Suprapubic skin (tissue), 4 donors: ENCODE measurements at regions not wholly inside any gene's neighbourhood (a gene's known extent, or its start where the extent isn't known, plus 50 kb on each side); places are given as distances from the start of the nearest gene placed in this dataset.

Source experiments
- DNase-seq, 2 donors: peaks; one replicate each; pipeline ENCODE4 v3.0.0-alpha.2; 2019; ENCODE audit warnings: low spot score in 2 of 2
- H3K27ac ChIP-seq: fragments of 200-600 bp; sonication (generic); one replicate; pipeline ENCODE4 v1.5.1; 2019
- H3K27me3 ChIP-seq: fragments of 200-600 bp; sonication (generic); one replicate; pipeline ENCODE4 v1.5.1; 2019
- H3K36me3 ChIP-seq: fragments of 200-600 bp; sonication (generic); one replicate; pipeline ENCODE4 v1.5.1; 2019
- H3K4me1 ChIP-seq: fragments of 200-600 bp; sonication (generic); one replicate; pipeline ENCODE4 v1.5.1; 2019
- H3K4me3 ChIP-seq: fragments of 200-600 bp; sonication (generic); one replicate; pipeline ENCODE4 v1.5.1; 2019; ENCODE audit warnings: mild to moderate bottlenecking
- H3K9me3 ChIP-seq: fragments of 200-600 bp; sonication (generic); one replicate; pipeline ENCODE4 v1.5.1; 2019
- CTCF ChIP-seq, 2 donors: fragments of 200-600 bp in 1 of 2; fragments of 450-650 bp in 1 of 2; sonication (generic) in 1 of 2; IDR thresholded peaks; one replicate each; pipeline ENCODE4 v1.5.1; 2016 to 2019; ENCODE audit warnings: antibody characterized with exemption in 2 of 2, mild to moderate bottlenecking in 1 of 2, moderate library complexity in 1 of 2
- EP300 ChIP-seq: sonication (generic); formaldehyde crosslinking; IDR thresholded peaks from one replicate; pipeline ENCODE4 v1.6.1; 2017; ENCODE audit warnings: antibody characterized with exemption
- POLR2A ChIP-seq, 2 donors: fragments of 450-650 bp; IDR thresholded peaks; one replicate each; pipeline ENCODE4 v1.6.1; 2017; ENCODE audit warnings: antibody characterized with exemption in 2 of 2, mild to moderate bottlenecking in 2 of 2, moderate library complexity in 2 of 2
- POLR2AphosphoS5 ChIP-seq, 3 donors: sonication (generic); formaldehyde crosslinking; IDR thresholded peaks; one replicate each; pipeline ENCODE4 v1.6.1; 2017; ENCODE audit warnings: antibody characterized with exemption in 3 of 3
- WGBS: methylation state at CpG from one replicate; pipeline ENCODE4 v1.1.5; 2018; 5-methylcytosine and 5-hydroxymethylcytosine counted together

- no peak overlapping the region for H3K4me3 ChIP-seq
- no peak overlapping the region for H3K27ac ChIP-seq
- no peaks in the 10 kb centered on the region for H3K36me3 ChIP-seq
- H3K27me3 ChIP-seq, result no peaks in the 10 kb centered on the region
- peaks cover 4% of the 10 kb centered on the region for H3K9me3 ChIP-seq
- TF ChIP-seq POLR2A (IDR thresholded peaks at IDR 0.05), result no peak
- TF ChIP-seq EP300, result no peak
- no peak for TF ChIP-seq CTCF (IDR thresholded peaks at IDR 0.05)
- no peak for TF ChIP-seq POLR2AphosphoS5 (IDR thresholded peaks at IDR 0.05)
- DNase-seq, result no peak
- WGBS, result no CpG with 5 or more reads among the region's 2 CpGs
- H3K4me1 ChIP-seq, result no peaks in the 10 kb centered on the region
Observed at GRCh38 chr9:105950448-105950847, 256.1 kb downstream of the TMEM38B start.

DNA sequence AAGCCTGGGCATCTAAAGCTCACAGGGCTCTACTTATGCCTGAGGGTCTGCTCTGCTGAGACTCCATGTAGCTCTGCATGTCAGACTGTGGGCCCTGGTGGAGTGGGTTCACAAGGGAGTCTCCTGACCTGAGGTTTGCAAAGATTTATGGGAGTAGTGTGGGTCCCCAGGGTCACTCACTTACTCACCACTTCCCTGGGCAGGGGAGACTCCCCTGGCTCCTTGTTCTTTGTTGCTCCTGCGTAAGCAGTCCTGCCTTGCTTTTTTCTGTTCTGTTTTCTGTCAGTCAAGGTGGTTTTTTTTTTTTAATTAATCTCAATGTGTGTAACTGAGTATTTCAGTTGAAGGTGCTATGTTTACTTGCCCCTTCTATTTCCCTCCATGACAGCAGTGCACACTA, 256.6 kb downstream of the TMEM38B start:
- no peak for DNase-seq
- no peaks in the 10 kb centered on the region for H3K4me1 ChIP-seq
- H3K36me3 ChIP-seq, result no peaks in the 10 kb centered on the region
- no peaks in the 10 kb centered on the region for H3K27me3 ChIP-seq
- TF ChIP-seq POLR2A (IDR thresholded peaks at IDR 0.05), result no peak
- 87% methylated on average over 1 of the region's 1 CpG for WGBS
- H3K4me3 ChIP-seq, result no peak overlapping the region
- H3K9me3 ChIP-seq, result peaks cover 4% of the 10 kb centered on the region
- no peak overlapping the region for H3K27ac ChIP-seq

GRCh38 chr9:105954517-105954916, 260.2 kb downstream of the TMEM38B start:
- TF ChIP-seq POLR2A (IDR thresholded peaks at IDR 0.05) (no peak), CTCF (IDR thresholded peaks at IDR 0.05) (no peak), POLR2AphosphoS5 (IDR thresholded peaks at IDR 0.05) (no peak), EP300 (no peak)

DNA sequence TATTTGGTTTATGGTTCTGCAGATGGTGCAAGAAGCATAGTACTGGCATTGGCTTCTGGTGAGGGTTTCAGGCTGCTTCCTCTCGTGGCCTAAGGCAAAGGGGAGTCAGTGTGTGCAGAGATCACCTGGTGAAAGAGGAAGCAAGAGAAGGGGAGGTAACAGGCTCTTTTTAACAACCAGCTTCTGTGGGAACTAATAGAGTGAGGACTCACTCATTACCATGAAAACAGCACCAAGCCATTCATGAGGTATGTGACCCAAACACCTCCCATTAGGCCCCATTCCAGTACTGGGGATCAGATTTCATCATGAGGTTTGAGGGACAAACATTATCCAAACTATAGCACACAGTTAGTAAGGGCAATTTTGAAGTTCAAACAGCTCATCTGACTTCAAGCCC, 263.5 kb downstream of the TMEM38B start:
- Histone ChIP-seq H3K4me1 (no peaks in the 10 kb centered on the region), H3K36me3 (no peaks in the 10 kb centered on the region), H3K27ac (no peak overlapping the region), H3K4me3 (no peak overlapping the region), H3K9me3 (no peaks in the 10 kb centered on the region), H3K27me3 (no peaks in the 10 kb centered on the region)
- TF ChIP-seq EP300 (no peak), POLR2AphosphoS5 (IDR thresholded peaks at IDR 0.05) (no peak), CTCF (IDR thresholded peaks at IDR 0.05) (no peak), POLR2A (IDR thresholded peaks at IDR 0.05) (no peak)
- 57% methylated on average over 1 of the region's 1 CpG for WGBS
- no peak for DNase-seq

More at GRCh38 chr9:105954517-105954916, 260.2 kb downstream of the TMEM38B start:
- H3K27me3 ChIP-seq, result no peaks in the 10 kb centered on the region
- H3K4me3 ChIP-seq, result no peak overlapping the region
- no peak overlapping the region for H3K27ac ChIP-seq
- no peaks in the 10 kb centered on the region for H3K4me1 ChIP-seq
- WGBS, result 52% methylated on average over 1 of the region's 1 CpG
- peaks cover 4% of the 10 kb centered on the region for H3K9me3 ChIP-seq
- DNase-seq, result no peak
- no peaks in the 10 kb centered on the region for H3K36me3 ChIP-seq

GRCh38 chr9:105958587-105958986, 264.2 kb downstream of the TMEM38B start:
- TF ChIP-seq EP300 (no peak), POLR2AphosphoS5 (IDR thresholded peaks at IDR 0.05) (no peak), POLR2A (IDR thresholded peaks at IDR 0.05) (no peak), CTCF (IDR thresholded peaks at IDR 0.05) (no peak)
- WGBS, result 70% methylated on average over 3 of the region's 3 CpGs
- Histone ChIP-seq H3K27ac (no peak overlapping the region), H3K36me3 (no peaks in the 10 kb centered on the region), H3K4me1 (no peaks in the 10 kb centered on the region), H3K4me3 (no peak overlapping the region), H3K9me3 (no peaks in the 10 kb centered on the region), H3K27me3 (no peaks in the 10 kb centered on the region)
- DNase-seq, result no peak

- WGBS, result 45% methylated on average over 3 of the region's 3 CpGs
- Histone ChIP-seq H3K9me3 (no peaks in the 10 kb centered on the region), H3K27me3 (no peaks in the 10 kb centered on the region), H3K36me3 (no peaks in the 10 kb centered on the region), H3K4me3 (no peak overlapping the region), H3K27ac (no peak overlapping the region), H3K4me1 (no peaks in the 10 kb centered on the region)
- DNase-seq, result no peak
- TF ChIP-seq POLR2AphosphoS5 (IDR thresholded peaks at IDR 0.05), result no peak
- no peak for TF ChIP-seq POLR2A (IDR thresholded peaks at IDR 0.05)
- no peak for TF ChIP-seq CTCF (IDR thresholded peaks at IDR 0.05)
- no peak for TF ChIP-seq EP300
Observed at GRCh38 chr9:105959531-105959930, 265.2 kb downstream of the TMEM38B start.
